CD1c-positive myeloid dendritic cell (primary cell): ENCODE measurements at regions not wholly inside any gene's neighbourhood (a gene's known extent, or its start where the extent isn't known, plus 50 kb on each side); places are given as distances from the start of the nearest gene placed in this dataset.

Experiments
- DNase-seq: peaks from one replicate; pipeline ENCODE4 v3.0.0-alpha.2; 2016; ENCODE audit errors: extremely low spot score

DNA sequence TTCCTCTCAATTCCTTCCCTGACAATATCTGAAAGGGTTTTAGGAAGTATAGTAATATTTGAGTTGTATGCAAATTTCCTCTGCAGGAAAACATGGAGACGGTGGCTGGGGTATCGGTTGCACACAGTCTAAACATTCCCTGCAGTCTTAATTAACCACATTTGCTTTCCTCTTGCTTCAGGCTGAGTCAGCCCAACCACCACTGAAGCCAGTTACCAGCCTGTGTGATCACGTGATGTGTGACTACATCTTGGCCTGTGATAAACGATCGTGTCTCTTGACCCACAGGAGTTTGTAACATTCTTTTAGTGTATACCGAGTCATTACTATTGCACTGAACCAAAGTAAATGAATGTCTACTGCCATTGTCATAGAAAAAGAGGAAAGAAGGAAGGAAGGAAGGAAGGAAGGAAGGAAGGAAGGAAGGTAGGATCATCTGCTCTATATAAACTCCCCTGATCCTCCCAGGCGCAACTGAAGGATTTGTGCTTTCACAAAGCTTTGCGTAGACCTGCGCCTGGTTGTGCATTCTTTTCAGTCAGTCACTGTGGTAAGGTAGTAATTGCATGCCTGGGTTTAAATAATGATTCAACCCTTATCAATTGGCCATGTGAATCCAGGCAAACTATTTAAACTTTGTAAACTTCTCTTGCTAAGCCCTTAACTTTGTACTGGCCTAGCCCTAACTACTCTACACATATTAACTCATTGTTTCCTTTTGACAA, 280.6 kb upstream of the SALL1 start:
- DNase-seq = no peak

DNA sequence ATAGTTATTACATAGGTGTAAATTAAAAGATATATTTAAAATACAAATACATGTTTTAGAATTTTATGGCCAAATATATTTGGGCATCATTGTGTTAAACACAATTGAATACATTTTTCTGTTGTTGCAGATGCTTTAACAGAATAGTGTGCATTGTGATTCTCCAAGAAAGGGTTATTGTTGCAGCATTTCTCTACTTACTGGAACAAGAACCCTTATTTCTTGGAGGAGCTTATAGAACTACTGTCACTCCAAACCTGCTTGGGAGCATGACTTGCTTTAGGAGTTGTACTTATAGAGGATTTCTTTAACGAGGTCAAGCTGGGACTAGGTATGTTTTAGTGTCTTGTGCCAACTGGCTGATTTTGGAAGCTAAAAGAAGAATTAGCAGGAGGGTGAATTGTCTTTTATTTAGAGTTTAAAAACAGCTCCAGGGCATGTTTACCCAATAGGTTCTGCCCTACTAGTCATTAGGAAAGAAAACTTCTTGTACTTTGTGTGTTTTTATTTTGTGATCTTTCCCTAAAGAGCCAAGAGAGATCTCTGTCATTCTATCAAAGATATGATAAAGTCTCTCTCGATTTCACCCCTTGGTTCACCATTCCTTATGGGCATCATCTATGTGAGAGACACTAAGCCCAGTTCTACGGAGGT, 279.8 kb upstream of the SALL1 start:
- no peak for DNase-seq

- no peak for DNase-seq
Observed at GRCh38 chr16:51429041-51429440, 278.0 kb upstream of the SALL1 start.

GRCh38 chr16:51427085-51427484, 276.0 kb upstream of the SALL1 start:
- DNase-seq = no peak

GRCh38 chr16:51426276-51426675, 275.2 kb upstream of the SALL1 start:
- DNase-seq = no peak

DNA sequence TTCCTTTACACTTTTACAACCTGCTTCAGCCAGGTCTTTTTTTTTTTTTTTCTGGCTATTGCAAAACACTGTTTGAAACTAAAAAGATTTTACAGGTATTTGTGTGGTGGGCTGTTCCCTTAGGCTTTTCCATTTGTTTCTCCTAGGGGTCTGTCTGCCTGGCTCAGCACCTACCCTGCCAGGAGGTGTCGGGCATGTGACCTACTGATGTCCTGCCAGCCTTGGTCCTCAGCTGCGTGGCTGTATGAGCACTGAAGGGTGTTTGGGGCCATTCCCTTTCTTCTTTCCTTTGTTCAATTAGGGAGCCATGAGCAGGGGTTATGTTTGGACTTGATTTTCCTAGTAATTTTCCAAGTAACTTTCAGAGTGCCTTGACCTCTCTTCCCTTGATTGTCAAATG, 269.2 kb upstream of the SALL1 start:
- no peak for DNase-seq

- no peak for DNase-seq
Observed at GRCh38 chr16:51419768-51420167, 268.7 kb upstream of the SALL1 start.

DNA sequence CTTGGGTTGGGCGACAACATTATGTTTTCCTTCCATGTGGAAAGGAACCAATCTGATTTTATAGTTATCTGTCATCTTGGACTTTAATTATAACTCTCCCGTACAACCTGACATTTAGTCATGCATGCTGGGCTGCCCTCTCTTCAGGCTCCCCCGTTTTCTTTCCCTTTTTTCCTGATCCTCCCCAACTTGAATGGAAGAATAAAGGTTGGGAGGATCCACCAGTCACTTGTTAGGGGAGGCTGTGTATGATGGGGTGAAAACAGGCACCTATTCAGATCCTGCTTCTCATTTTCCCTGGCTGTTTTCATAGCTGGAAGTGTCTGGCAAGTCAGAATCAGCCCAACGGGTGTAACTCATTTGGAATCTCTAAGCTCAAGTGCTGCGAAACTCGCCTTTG, 267.2 kb upstream of the SALL1 start:
- no peak for DNase-seq

DNA sequence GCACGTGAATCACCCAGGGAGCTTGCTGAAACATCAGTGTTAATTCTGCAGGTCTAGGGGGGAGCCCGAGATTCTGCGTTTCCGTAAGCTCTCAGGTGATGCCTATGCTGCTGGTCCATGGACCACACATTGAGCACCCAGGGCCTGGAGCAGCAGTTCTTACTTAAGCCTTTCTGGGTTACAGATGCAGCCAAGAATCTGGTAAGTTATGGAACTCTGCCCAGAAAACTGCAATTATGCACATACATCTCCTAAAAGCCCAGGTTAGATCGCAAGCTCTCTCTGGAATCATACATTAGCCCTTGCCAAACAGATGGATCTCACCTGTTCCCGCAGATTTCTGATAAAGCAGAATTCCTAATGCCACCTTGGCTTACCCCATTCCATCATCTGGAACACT, 265.9 kb upstream of the SALL1 start:
- DNase-seq = no peak

DNA sequence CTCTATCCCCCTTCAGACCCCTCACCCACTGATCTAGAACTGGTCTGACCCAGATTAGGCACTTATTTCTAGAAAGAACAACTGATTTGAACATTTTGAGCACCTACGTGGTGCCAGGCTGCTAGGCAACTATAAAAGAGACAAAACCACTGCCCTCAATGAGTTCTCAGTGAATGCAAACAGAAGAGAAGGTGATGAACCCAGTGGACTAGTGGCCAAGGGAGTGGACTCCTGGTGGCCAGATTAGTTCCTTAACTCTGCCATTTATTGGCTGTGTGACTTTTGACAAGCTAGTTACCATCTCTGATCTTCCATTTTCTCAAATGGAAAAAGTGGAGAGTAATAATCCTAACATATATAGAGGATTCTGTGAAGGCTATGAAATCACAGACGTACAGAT, 259.1 kb upstream of the SALL1 start:
- no peak for DNase-seq

- DNase-seq = no peak
Observed at GRCh38 chr16:51409001-51409675, 258.1 kb upstream of the SALL1 start.

DNA sequence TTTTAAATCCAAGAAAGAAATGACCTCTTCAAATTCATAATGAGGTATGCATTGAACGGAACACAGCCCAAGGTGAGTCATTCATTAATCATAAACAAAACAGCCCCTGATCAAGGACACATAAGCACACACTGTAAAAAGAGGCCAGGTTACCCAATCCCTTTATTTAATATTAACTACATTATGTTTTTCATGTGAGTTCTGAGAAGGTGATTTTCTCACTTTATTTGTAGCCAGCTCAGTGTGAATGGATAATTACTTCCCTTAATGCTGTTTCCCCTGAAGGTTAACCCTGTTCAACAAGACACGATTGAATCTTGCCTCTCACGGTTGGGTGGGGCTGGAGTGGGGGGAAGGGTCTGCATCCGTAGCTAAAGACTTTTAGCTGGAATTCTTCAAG, 257.3 kb upstream of the SALL1 start:
- DNase-seq = no peak

DNA sequence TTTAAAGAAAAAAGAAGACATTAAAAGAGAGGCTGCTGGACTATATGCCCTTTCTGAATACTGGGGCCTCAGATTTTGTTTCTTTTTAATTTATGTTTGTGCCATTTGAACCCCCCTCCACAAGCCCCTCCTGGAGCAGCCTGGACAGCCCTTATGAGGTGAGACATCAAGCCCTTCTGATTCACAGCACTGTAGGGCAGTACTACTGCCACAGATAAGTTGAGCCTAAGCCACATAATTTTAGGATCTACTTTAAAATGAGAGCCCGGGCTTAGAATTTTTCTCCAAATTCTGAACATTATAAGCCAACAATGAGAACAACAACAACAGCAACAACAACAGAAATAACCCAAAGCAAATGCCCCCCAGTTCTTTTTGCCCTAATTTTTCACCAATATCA, 256.9 kb upstream of the SALL1 start:
- DNase-seq = no peak

- no peak for DNase-seq
Observed at GRCh38 chr16:51407199-51407598, 256.1 kb upstream of the SALL1 start.

GRCh38 chr16:51405361-51405760, 254.3 kb upstream of the SALL1 start:
- DNase-seq = no peak

GRCh38 chr16:51404386-51404785, 253.3 kb upstream of the SALL1 start:
- no peak for DNase-seq

- DNase-seq = no peak
Observed at GRCh38 chr16:51402785-51403184, 251.7 kb upstream of the SALL1 start.

DNA sequence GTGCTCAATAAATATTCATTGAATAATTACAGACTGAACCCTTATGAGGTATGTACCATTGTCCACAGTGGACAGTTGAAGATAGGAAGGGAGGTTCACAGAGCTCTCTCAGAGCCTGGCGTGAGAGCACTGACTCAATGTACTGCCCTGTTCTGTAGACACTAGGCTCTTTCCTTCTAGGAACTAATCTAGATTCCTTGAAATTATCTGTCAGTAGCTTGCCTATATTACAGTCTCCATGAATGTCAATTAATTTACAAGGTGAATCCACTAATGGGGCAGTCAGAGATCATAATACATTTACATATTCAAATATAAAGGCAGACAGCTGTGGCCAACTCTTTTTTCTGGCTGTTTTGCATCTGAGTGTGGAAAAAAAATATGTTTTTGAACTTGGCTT, 251.2 kb upstream of the SALL1 start:
- no peak for DNase-seq

- no peak for DNase-seq
Observed at GRCh38 chr16:51401673-51402072, 250.6 kb upstream of the SALL1 start.

GRCh38 chr16:51399908-51400670, 249.0 kb upstream of the SALL1 start:
- no peak for DNase-seq

GRCh38 chr16:51394421-51394820, 243.4 kb upstream of the SALL1 start:
- DNase-seq = no peak

DNA sequence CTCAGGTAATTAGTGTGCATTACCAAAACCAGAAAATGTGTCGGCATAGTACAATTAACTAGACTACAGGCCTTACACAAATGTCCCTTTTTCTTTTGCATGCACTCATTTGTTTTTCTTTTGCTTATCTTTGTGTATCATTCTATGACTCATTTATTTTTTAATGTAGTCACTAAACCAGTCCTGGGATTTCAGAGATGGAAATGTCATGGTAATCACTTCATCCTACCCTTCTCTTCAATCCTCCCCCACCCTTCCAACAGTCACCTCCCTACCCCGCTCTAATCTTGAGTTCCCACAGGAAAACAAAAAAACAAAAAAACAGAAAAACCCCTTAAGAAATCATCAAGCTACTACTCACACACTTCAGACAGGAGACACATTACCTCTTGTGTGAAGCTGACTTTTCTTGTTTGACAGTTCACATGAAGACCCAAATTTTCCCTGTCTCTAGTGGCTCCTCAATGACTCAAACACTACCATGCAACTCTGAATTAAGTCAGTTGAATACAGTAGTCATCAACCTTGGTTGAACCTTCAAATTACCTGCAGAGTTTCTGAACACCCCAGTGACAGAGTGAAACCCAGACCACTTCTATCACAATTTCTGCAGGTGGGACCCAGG, 242.4 kb upstream of the SALL1 start:
- DNase-seq = no peak
